COLO829 (cell line): ENCODE measurements at regions not wholly inside any gene's neighbourhood (a gene's known extent, or its start where the extent isn't known, plus 50 kb on each side); places are given as distances from the start of the nearest gene placed in this dataset.

ENCODE experiments used
- DNase-seq: peaks from one replicate; pipeline ENCODE4 v3.0.0; 2012; ENCODE audit warnings: low spot score

DNA sequence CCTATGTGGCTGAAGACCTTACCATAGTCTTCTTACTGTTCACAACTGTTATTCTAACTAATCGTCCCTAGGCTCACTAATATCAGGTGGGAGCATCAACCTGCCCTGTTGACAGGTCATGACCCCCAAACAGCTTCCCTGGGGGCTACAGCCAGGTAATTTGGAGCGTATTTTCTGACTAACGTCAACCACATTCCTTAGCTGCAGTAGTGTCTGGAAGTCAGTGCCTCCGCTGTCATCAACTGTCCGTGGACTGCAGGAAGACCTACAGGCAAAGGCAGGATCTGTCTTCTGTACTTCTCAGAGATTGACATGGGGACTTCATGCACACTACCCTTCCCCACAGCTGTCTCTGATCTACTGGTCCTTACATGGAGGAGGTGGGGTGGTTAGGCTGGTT lies 456.9 kb downstream of the BCL11A start:
- no peak for DNase-seq

DNA sequence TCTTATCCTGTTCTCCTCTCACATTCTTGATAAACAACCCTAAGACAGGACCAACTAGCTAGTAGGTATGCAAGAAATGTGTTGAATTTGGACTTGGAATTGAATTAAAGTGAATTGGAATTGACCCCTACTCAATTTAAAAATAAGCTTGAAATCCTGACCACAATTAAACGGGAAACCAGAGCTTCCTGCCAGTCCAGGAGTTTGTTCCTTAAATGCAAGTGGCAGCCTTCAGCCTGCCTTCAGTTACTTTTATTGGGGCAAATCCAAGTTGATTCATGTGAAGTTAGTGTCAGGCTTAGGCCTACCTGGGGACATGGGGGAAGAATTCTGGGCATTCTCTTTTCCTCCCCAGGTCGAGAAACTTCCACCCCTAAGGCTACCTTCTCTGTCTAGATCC lies 457.6 kb downstream of the BCL11A start:
- DNase-seq: no peak

DNA sequence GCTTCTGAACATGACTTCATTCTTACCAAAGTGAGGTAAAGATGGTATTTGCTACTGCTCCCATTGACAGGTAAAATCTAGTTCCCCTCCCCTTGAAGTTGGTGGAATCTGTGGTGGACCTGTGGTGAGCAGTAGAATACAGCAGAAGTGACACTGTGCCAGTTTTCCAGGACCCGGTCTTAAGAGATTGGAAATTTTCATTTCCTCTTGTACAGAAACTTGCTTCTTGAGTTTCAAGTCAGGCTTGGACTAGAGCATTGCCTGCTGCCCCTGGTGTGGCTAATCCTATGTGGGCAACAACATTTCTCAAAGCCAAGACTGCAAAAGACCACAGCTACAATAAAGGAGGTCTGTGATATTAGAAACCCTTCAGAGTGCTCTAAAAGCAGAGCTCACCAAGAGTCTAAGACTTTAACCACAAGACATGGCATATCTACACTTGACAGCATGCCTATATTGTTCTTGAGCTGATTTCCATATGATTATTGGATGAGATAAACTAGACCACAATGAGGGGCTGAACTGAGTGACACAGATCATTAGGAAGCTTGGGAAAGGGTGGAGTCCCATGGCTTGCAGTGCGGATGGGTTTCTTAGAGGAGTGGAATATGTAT lies 458.1 kb downstream of the BCL11A start:
- no peak for DNase-seq

DNA sequence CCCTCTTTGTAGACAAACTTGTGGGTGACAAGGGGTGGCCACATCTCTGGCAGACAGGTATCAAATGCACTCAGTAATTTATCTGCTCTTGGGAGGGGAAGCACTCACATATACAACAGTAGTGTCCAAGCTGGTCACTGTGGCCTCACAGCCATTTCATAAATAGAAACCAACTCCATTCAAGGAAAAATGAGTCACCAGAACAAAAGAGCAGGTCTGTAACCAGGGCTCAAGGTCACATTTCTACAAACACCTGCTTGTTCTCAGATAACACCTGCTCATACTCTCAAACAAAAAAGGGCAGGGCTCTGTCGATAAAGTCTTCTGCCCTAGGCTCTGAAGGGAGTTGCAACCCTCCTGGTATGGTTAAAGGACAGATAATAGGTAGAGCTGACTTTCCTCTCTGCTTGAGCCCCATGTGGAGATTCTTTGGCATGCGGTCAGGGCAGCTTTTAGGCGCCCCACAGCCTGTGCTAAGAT lies 459.0 kb downstream of the BCL11A start:
- no peak for DNase-seq

DNA sequence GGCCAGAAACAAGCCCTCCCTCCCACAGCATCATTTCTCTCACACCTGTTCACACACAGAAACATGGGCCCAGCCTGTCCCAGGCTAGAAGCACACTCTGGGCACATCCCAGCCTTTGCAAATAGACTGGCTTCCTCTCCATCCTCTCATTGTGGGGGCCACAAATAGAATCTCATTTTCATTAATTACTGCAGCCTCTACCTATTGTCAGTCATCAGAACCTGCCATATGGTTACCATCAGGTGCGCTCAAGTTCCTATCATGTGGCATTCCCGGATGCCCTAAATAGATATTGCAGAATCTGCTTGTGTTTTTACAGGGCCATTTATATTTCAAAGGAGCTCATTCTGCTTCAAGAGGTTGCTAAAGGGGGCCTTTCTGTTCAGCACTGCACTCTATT lies 460.7 kb downstream of the BCL11A start:
- no peak for DNase-seq

DNA sequence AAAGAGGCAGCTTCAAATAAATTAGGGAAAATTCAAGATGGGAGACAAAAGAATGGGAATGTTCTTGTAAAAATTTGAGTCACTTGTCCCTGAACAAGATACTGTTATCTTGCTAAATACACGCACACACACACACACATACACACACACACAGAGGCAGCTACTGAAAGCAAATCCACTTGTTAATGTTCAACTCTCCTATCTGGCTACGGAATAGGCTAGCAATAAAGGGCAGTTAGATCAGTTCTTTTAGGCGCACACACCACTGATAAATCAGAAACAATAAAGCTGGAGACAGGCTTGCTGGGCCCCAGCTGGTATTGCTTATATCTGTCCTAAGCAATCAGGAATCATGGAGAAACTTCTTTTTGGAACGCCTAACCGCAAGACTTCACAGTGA lies 461.6 kb downstream of the BCL11A start:
- DNase-seq: no peak

DNA sequence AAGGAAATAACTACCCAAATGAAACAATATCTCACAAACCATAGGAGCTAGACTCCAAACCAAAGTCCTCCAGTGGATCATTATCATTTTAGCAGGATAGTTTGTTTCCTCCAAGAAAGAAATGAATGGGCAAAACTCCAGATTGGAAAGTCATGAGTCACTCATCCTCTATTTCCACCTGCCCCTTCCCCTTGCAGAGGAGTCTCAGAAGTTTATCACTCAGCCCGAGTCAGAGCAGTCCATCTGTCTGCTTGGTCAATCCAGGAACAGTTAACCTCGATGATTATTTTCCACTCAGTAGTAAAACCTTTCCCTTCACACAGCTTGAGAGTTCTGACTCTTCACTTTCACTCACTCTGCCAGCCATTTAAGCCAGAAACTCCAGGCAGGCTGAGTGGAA lies 462.2 kb downstream of the BCL11A start:
- no peak for DNase-seq

DNA sequence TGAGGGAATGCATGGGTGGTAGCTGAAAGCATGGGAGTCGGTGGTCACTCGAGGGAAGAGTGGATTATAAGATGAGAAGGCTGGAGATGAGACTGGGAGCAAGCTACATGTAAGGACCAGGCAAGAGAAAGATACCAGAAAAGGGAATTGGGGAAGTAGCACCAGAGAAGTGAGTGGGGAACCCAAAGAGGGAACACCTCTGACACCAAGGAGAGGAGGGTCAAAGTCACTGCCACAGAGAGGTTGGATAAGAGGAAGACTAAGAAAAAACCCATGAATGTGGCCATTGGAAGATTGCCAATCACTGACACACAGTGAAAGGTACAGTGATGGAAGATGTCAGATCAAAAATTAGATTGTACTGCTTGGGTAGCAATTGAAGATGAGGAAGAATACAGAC lies 473.9 kb downstream of the BCL11A start:
- no peak for DNase-seq

DNA sequence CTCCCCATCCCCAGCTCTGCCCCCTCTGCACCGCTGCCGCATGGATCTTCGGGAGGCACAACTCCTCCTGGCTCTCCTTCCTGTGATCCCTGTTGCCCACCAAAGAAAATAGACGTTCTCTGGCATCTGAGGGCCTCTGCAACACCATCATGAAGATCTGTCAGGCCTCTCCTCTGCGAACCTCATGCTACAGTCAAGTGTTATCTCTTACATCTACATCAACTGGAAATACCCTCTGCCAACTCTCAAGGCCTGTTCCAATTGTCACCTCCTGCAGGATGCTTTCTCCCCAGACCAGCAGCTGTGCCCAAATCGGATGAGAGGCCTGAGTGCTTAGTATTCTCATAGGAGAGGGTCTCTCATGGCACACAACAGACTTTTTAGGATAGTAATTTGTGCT lies 478.4 kb downstream of the BCL11A start:
- no peak for DNase-seq

DNA sequence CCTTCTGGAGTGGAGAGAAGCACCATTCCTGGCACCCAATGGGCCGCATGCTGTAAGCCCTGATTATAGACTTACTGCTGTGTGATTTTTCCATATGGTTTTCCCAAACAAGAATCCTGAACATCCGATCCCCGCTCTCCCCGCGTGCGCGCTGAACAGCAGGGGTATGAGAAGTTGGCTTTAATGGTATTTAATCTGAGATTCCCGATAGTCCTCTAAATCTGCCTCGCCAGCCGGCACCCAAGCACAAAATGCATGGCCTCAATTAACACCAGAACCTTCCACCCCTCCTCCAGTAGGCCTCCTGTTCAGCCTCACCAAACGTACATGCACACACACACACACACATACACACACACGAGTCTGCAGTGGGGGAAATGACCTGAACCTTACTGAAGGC lies 480.3 kb downstream of the BCL11A start:
- DNase-seq: no peak

DNA sequence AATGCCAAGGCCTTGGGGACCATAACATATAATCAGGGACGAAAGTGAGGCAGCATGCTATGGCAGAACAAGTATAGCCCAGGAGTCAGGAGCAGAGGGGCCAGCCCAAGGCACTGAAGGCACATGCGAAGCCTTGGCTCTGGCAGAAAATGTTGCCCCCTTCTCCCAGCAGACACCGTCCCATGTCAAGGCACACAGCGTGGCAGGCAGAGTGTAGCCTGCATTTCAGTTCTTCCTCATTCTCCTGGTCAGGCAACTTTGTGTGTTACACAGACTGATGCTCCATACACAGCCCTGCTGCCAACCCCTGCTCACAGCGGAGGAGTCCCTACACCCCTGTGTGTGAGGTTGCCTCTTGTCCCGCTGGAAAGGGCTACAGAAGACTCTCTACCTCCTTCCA lies 480.8 kb downstream of the BCL11A start:
- DNase-seq: no peak

DNA sequence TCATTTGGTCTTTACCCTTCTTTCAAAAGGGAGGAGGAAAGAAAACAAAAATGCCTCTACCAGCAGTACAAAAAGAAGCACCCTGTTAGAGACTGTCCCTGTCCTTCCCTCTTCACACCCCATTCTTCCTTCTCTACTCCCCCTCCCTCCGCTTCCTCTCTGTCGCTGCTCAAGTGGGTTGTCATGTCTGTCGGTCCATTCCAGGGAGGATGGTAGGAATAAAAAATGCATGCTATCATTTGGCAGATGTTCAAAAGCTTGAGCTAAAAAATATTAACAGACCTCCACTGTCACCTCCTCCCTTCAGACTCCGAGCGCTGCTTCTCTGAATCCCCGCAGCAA lies 482.0 kb downstream of the BCL11A start:
- no peak for DNase-seq

DNA sequence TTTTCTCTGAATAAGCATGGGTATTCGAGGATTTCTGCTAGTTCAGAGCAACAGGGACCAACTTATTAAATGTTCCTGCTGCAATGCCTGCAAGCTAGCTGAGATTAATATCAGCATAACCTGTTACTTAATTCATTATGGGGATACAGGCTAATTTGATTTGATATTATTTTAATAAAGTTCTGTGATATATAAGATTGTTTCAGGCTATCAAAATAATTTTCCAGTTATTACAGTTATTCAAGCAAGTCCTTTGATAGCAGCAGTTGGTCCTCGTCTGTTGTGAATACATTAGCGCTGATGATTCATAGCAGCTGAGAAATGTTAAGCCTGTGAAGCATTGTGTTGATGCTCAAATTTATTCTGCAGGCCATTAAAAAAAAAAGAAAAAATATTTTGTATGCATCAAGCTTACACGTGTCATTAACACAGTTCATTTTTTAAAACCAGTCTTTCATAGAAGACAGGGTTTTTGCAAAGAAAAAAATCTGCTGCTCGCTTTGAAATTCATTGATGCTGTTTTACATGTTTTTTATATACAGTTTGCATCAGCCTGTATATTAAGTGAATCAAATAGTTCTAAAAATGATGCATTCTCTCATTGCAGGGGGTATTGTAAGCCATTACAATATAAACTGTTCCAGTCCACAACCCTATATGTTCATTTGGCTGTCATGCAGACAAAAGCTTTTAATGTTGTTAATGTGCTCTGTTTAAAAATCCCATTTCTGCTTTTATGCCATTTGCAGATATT lies 482.5 kb downstream of the BCL11A start:
- peak; percentile 7 for DNase-seq

DNA sequence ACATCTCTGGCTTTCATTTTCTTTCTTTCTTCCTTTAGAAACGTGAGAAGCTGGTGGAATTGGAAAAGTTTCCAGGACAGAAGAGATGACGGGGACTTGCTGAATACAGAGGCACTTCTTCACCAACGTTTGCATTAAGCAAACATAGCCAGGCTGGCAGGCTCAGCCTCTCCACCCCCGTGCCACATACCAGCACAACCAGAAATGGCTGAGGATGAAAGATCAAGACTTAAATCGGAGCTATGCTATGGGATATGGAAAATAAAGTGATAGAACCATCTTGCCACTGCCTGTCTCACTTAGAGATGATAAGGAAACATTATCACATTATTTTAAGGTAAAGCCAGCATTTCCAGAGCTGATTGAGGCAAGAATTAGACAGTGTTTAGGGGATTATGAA lies 483.3 kb downstream of the BCL11A start:
- no peak for DNase-seq

DNA sequence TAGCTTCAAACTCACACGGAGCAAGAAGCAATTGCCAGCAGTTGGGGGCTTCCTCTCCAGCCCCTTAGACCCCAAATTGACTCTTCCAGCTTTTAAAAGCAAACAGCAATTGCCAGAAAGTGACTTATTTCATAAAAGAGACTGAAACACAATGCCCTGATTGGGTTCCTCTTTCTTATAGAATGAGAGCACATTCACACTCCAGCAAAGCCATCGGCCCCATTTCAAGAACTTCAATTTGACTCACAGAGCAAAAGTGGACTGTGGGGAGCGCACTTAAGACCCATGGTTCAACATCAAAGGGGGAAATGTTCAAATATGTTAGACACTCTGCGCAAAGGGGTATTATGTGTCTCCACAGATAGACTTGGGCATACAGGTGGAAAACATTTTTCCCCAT lies 484.7 kb downstream of the BCL11A start:
- DNase-seq: no peak

DNA sequence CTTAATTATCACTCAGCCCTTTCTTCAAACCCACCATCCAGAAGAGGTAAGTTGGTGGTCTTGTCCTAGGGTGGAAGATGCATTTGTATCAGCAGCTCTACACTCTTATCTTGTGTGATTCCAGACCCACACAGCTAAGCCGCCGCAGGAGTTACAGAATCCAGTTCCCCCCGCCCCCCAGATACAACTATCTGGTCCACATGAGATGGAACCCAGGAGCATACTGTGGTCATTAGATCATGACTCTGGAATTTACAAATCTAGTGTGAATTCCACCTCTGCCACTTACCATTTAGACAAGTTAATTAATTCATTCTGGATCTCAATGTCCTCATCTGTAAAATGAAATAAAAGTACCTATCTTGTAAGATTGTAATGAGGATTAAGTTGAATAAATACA lies 486.4 kb downstream of the BCL11A start:
- no peak for DNase-seq

DNA sequence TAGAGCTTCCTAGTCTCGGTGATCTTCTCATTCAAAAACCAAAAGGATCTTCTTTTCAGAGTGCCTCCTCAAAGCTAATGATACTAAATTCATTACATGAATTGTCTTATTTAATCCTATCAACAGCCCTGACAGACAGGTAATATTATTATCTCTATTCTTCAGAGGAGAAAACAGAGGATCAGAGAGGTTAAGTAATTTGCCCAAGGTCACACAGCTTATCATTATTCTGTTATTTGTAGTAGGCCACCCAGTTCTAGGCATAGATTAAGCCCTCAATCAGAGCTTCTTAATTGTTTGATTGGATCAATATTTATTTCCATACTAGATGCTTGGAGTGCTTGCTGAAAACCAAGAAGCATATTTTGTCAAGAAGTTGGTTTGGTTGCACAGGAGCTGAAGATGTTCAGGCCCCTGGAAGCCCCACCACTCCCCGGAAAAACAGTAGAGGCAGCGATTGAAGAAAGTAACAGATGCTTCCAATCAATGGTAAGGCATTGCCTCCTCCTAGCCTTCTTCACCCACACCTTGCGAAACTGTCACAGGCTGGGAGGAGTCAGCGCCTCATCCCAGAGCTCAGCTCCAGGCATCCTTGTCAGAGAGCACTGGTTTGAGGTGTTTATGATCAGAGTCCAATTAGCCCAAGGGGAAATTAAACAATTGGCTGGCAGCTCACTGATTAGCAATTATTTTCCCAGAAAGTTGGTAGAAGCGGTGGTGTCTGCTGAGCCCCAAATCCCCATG lies 487.2 kb downstream of the BCL11A start:
- DNase-seq: no peak

DNA sequence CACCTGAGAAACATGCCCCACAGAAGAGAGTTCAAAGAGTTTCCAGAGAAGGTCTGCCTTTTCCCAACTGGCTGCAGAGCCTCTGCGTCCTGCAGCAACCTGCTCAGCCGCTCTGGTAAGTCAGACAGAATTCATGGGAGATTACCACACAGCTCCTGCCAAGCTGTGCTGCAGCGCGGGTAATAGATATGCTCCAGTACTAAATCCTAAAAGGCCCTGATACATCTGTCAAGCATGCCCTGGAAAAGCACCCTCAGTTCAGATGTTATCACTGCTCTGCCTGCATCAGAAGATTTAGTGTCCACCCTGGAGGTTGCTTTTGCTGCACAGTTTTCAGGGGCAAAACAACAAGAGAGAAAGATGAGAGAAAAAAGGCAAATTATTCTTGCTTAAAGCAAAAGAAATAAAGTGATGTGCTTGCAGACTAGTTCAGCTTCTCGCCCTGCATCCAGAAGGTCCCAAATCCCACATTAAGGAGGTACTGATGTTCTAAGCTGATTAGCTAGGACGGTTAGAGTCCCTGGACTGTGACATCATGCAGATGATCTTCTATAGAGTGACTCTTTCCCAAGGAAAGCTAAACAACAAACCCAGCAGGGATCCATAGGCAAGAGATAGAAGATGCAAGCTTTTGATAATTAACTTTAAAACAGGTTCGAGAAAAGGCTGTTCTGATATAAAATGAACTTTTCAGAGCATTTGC lies 488.6 kb downstream of the BCL11A start:
- DNase-seq: no peak

DNA sequence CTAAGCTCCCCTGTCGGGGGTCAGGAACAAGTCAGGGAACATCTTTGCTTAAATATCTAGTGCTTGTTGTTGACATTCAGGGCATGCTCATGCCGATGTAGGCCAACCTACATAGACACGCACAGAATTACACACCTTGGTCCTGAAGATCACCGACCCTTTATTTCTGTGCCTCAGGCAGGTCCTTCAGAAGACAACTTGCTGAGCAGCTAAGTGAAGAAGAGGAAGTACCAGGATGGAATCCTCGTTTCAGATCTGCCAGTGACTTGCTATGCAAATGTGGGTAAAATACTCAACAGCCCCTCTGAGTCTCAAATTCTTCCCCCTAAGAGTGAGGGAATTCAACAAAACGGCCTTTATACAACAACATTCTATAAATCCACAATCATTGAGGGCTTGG lies 494.7 kb downstream of the BCL11A start:
- no peak for DNase-seq

DNA sequence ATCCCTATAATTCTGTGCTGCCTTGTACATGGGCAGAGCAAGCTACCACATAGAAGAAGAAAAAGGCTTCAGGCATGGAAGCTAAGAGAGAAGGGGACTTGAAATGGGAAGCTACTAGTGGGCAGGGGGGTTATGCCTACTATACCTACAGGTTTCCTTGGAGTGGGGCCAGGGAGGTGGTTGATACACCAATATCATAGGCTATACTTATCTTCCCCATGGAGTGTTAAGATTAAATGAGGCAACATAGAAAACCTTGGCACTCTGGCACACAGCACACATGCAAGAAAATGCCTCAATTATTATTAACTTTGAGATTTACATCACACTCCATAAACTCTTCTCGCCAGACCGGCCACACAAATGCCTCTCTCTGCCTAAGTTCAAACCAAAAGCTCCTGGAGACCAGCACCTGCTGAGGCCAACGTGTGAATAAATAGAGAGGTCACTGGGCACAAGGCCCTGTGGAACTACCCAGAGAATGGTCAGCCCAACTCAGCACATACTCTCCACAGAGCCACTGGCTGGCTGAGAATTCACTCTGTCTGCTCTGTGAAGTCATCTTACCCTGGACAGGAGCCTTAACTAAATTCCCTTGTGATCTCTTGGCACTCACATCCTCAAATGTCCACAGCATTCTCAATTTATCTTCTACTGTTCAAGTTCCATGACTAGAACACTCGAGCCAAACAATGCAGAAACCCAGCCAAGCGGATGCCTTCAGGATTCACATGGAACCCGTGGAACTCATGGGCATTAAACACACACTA lies 498.7 kb downstream of the BCL11A start:
- DNase-seq: no peak

DNA sequence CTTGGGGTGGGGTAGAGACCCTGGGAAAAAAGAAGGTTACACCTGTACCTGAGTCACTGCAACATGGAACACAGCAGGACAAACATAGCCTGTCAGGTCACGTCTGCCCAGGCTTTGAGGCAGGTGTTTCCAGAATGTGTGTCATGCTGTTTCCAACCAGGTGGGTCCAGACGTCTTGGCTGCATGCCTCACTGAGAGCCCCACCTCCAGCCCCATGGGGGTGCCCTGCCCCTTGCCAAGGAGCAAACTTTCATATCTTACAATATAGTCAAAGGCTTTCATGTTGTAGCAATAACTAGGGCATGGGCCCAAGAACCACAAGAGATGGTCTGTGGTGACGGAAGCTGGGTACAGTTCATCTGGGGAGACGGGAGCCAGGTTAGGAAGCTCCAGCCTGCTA lies 499.7 kb downstream of the BCL11A start:
- DNase-seq: no peak

DNA sequence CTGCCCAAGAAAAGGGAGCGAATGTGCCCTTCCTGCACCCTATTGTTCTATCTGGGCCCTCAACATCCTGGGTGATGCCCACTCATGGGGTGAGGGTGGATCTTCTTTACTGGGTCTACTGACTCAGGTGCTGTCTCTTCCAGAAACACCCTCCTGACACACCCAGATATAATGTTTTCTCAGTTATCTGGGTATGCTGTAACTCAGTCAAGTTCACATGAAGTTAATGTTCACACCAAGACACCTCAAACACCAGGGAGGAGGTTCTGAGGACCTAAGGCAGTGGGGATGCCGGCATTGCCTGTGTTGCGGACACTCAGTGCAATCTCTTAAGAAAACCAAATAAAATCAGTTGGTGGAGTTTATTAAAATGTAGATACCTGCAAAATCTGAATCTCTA lies 500.9 kb downstream of the BCL11A start:
- DNase-seq: no peak
